AG04450 (cell line): ENCODE measurements at regions not wholly inside any gene's neighbourhood (a gene's known extent, or its start where the extent isn't known, plus 50 kb on each side); places are given as distances from the start of the nearest gene placed in this dataset.

Experiments
- CTCF ChIA-PET: fragments of 300-600, 350-600 bp; formaldehyde crosslinking; extraction: SDS; loops from one replicate; lab custom pipeline; 2022; ENCODE audit warnings: antibody characterized with exemption, inconsistent platforms; lab: Charles Lee
- POLR2A ChIA-PET: fragments of 350-600 bp; formaldehyde crosslinking; extraction: SDS; loops from one replicate; lab custom pipeline; 2021; ENCODE audit warnings: antibody characterized with exemption, inconsistent platforms; lab: Yijun Ruan, JAX
- DNase-seq: peaks from one replicate; pipeline ENCODE4 v3.0.0-alpha.2; 2011; ENCODE audit warnings: low read depth, low spot score
- H3K27ac ChIP-seq: one replicate; pipeline ENCODE4 v1.5.1; 2012; ENCODE audit warnings: low read depth, low read length, control low read depth
- H3K27me3 ChIP-seq: one replicate; pipeline ENCODE4 v1.6.0; 2012; ENCODE audit warnings: low read length; ENCODE audit not compliant: control insufficient read depth, insufficient read depth
- H3K4me3 ChIP-seq: 2 replicates; pipeline ENCODE4 v1.5.1; 2011; ENCODE audit warnings: mild to moderate bottlenecking, low read depth, low read length, control low read depth
- H3K9me3 ChIP-seq: 2 replicates; pipeline ENCODE4 v1.5.1; 2012; ENCODE audit warnings: low read length; ENCODE audit not compliant: control insufficient read depth, insufficient read depth
- CTCF ChIP-seq: IDR thresholded peaks from 2 replicates; pipeline ENCODE4 v1.5.1; 2011; ENCODE audit warnings: low read depth, low read length, control low read depth, inconsistent platforms

GRCh38 chr2:80863147-80863714 is 558.7 kb upstream of the LRRTM1 start:
- Histone ChIP-seq H3K27ac (no peak overlapping the region), H3K4me3 (no peak overlapping the region), H3K9me3 (peaks cover 15% of the 10 kb centered on the region), H3K27me3 (no peaks in the 10 kb centered on the region)
- no peak for DNase-seq
- POLR2A ChIA-PET: no interaction called here
- CTCF ChIA-PET: no interaction called here
- no peak for TF ChIP-seq CTCF

- Histone ChIP-seq H3K4me3 (no peak overlapping the region), H3K27ac (no peak overlapping the region), H3K27me3 (no peaks in the 10 kb centered on the region), H3K9me3 (peaks cover 9% of the 10 kb centered on the region)
- TF ChIP-seq CTCF: no peak
- no peak for DNase-seq
- POLR2A ChIA-PET: no interaction called here
- CTCF ChIA-PET: no interaction called here
These were observed 554.4 kb upstream of the LRRTM1 start for GRCh38 chr2:80858965-80859364.

GRCh38 chr2:80856227-80856626 is 551.7 kb upstream of the LRRTM1 start:
- Histone ChIP-seq H3K27me3 (no peaks in the 10 kb centered on the region), H3K4me3 (no peak overlapping the region), H3K27ac (no peak overlapping the region), H3K9me3 (no peaks in the 10 kb centered on the region; the same call in 1 of the 2 replicates)
- CTCF ChIA-PET: no interaction called here
- DNase-seq: no peak
- POLR2A ChIA-PET: no interaction called here
- no peak for TF ChIP-seq CTCF

GRCh38 chr2:80854831-80855230 is 550.3 kb upstream of the LRRTM1 start:
- H3K27me3 ChIP-seq: no peaks in the 10 kb centered on the region
- CTCF ChIA-PET: no interaction called here

GRCh38 chr2:80852808-80853139 is 548.2 kb upstream of the LRRTM1 start:
- Histone ChIP-seq H3K27me3 (no peaks in the 10 kb centered on the region), H3K9me3 (no peaks in the 10 kb centered on the region; the same call in 1 of the 2 replicates), H3K4me3 (no peak overlapping the region), H3K27ac (no peak overlapping the region)
- POLR2A ChIA-PET: no interaction called here
- CTCF ChIA-PET: no interaction called here
- no peak for TF ChIP-seq CTCF
- DNase-seq: no peak

More at GRCh38 chr2:80854831-80855230, 550.3 kb upstream of the LRRTM1 start:
- POLR2A ChIA-PET: no interaction called here
- no peak overlapping the region for H3K27ac ChIP-seq
- H3K4me3 ChIP-seq: no peak overlapping the region
- TF ChIP-seq CTCF: no peak
- no peaks in the 10 kb centered on the region; the same call in 1 of the 2 replicates for H3K9me3 ChIP-seq
- no peak for DNase-seq
